GM21515 (cell line): ENCODE measurements at regions not wholly inside any gene's neighbourhood (a gene's known extent, or its start where the extent isn't known, plus 50 kb on each side); places are given as distances from the start of the nearest gene placed in this dataset.

ENCODE experiments used
- ATAC-seq: cut with Tn5 transposase; IDR thresholded peaks from one replicate; pipeline ENCODE4 v1.9.1; 2021; ENCODE audit not compliant: unreplicated experiment

GRCh38 chr2:19846567-19846966, 55.2 kb downstream of the TTC32 start:
- ATAC-seq = no peak

DNA sequence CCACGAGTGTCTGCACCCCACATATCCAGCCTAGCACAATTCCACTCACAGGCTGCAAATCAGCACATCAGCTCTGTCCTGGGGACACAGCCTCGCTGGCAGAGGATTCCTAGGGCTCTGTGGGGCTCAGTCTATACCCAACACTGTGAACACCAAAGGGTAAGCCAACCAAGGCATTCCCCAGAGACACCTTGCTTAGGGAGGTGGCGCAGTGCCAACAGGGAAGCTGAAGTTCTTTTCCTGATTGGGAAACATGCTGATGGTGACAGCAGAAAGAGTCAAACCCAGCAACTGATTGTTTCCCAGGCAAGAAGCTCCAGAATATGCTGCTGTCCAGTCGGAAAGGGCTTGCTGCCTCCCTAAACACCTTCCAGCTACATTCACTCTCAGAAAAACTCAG, 55.8 kb downstream of the TTC32 start:
- no peak for ATAC-seq

- ATAC-seq = no peak
These were observed 56.4 kb downstream of the TTC32 start for GRCh38 chr2:19845323-19845920.

GRCh38 chr2:19844750-19845149, 57.0 kb downstream of the TTC32 start:
- no peak for ATAC-seq

GRCh38 chr2:19843992-19844515, 57.7 kb downstream of the TTC32 start:
- no peak for ATAC-seq

GRCh38 chr2:19841918-19842693, 59.7 kb downstream of the TTC32 start:
- ATAC-seq = no peak

GRCh38 chr2:19839438-19839837, 62.3 kb downstream of the TTC32 start:
- ATAC-seq = no peak

GRCh38 chr2:19838616-19839015, 63.2 kb downstream of the TTC32 start:
- ATAC-seq = no peak

- ATAC-seq = no peak
These were observed 64.5 kb downstream of the TTC32 start for GRCh38 chr2:19837235-19837766.

DNA sequence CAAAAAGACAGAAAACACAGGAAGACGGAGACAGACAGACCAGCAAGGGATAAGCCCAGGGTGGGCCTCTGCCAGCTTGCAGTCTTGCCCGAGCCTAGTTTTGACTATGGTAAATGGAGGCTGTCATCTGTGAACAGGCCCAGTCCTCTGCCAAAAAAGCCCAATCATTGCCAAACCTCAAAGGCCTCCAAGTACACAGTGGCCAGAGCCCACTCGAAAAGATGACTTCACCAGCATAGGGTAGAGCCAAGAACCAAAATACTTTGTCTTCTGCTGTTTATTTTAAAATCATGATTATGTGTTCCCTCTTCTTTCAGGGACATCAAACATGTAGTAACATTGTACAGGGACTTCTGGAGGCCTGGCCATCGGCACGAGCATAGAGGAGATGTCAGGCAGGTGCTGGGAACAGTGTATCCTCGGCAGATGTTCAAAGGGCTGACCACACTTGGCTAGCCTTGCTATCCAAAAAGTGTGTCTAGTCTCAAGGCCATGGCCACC, 66.0 kb downstream of the TTC32 start:
- ATAC-seq = no peak

- ATAC-seq = no peak
These were observed 67.8 kb downstream of the TTC32 start for GRCh38 chr2:19833978-19834377.

- ATAC-seq = no peak
These were observed 72.1 kb downstream of the TTC32 start for GRCh38 chr2:19829672-19830071.

DNA sequence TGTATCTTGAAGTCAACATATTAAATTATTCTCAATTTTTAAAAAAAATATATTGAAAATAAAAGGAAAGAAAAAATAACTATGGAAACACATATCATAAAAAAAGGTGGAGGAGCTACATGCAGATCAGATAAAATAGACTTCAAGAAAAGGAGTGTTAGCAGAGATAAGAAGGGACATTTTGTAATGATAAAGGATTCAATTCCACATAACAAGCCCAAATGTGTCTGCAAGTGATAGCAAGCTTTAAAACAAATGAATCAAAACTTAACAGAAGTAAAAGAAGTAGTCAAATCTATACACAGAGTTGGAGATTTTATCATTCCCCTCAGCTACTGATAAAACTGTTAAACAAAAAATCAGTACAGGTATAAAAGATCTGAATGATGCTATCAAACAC, 74.9 kb downstream of the TTC32 start:
- no peak for ATAC-seq

- ATAC-seq = no peak
These were observed 78.3 kb downstream of the TTC32 start for GRCh38 chr2:19823507-19823906.

DNA sequence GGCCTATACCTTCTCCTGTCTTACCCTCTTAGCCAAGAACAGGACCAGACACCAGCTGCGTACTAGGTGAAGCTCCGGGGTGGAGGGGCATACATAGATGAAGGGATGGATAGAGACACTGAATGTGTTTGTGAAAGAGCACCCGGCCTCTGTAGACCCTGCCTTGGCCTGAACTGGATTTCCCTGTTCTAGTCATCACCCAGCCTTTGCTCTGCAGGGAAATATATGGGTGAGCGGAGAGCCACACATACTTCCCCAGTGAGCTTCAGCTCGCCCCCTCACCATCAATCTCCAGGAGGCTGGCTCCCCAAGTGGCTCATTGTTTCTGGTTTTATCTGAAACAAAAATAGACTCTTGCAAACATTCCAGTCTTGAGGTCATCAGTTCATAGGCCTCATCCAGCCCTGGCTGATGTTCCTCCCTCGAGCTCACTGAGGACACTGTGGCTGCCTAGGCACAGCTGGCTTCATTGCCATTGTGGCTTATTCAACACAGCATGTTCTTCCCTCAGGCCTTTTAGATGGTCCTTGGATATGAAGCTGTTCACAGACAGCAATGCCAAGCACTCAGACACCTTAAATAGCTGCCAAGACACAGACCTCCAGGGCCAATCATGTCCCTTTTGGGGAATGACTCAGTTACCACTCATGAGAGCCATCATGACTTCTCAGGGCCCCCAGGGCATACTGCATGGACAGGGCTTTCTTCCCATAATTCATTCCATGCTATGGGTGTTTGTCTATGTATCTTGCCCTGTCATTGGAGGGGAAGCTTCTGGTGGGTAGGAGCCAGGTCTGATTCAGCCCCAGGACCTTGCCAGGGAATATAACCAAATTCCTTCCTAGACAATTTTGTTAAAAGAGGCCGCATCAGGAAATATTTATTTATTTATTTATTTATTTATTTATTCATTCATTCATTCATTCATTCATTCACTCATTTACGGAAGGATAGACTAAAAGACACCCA, 82.4 kb downstream of the TTC32 start:
- no peak for ATAC-seq

GRCh38 chr2:19818543-19818942, 83.2 kb downstream of the TTC32 start:
- ATAC-seq = no peak

DNA sequence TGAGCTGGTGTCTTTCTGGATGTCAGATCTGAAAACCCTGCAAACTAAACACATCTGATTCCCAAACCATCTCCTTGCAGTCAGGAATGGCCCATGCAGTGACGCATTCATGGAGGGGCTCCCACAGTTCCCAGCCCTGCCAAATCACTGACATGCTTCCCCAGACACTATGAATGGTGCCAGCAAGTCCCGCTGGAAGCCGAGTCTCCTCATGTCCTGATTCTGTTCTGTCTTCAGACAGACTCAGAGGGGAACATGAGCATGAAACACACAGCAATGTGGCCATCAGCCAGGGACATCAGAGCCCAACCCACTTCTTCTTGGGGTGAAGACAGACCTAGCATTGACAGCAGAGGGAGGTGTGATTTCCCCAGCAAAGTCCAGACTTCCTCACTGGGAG, 83.7 kb downstream of the TTC32 start:
- no peak for ATAC-seq

GRCh38 chr2:19815746-19816145, 86.0 kb downstream of the TTC32 start:
- no peak for ATAC-seq

GRCh38 chr2:19812166-19812565, 89.6 kb downstream of the TTC32 start:
- no peak for ATAC-seq

- ATAC-seq = no peak
These were observed 90.6 kb downstream of the TTC32 start for GRCh38 chr2:19811186-19811585.

DNA sequence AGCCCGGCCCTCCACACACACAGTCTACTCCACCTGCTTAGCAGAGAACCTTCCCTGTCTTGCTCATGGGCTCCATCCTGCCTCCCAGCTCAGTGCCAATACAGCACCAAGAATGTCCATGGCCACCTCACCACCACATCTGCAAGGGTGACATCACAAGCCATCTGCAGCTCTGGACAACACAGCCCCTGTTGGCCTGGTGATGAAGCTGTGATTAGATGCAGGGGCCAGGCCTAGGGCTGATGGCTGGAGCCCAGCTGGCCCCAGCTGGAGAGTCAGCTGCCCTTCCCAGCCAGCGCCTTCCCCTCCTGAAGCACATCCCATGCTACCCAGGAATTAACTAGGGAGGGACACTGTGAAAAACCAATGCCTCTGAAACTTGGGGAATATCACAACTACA, 91.1 kb downstream of the TTC32 start:
- ATAC-seq = no peak
